GM18858 (cell line): ENCODE measurements at regions not wholly inside any gene's neighbourhood (a gene's known extent, or its start where the extent isn't known, plus 50 kb on each side); places are given as distances from the start of the nearest gene placed in this dataset.
"Not testable (repeated sequence)": the region's sequence is repeated elsewhere in the genome, so short reads cannot be mapped to it uniquely, and the experiment has no call there.

ENCODE experiments used
- ATAC-seq: cut with Tn5 transposase; IDR thresholded peaks from one replicate; pipeline ENCODE4 v1.9.1; 2021; ENCODE audit not compliant: unreplicated experiment

- no peak for ATAC-seq
Observed at GRCh38 chr21:33994373-33994772, 78.8 kb upstream of the ATP5PO start.

GRCh38 chr21:33993286-33994231, 78.0 kb upstream of the ATP5PO start:
- no peak for ATAC-seq

- ATAC-seq: not testable (repeated sequence)
Observed at GRCh38 chr21:33992412-33992811, 76.8 kb upstream of the ATP5PO start.

GRCh38 chr21:33991133-33991532, 75.5 kb upstream of the ATP5PO start:
- ATAC-seq: no peak

- ATAC-seq: no peak
Observed at GRCh38 chr21:33989440-33989839, 73.8 kb upstream of the ATP5PO start.

- no peak for ATAC-seq
Observed at GRCh38 chr21:33988237-33989017, 72.8 kb upstream of the ATP5PO start.

GRCh38 chr21:33987461-33987860, 71.9 kb upstream of the ATP5PO start:
- ATAC-seq: no peak

GRCh38 chr21:33985117-33986050, 69.8 kb upstream of the ATP5PO start:
- ATAC-seq: no peak

GRCh38 chr21:33984021-33984481, 68.4 kb upstream of the ATP5PO start:
- no peak for ATAC-seq

- ATAC-seq: no peak
Observed at GRCh38 chr21:33981391-33982101, 65.9 kb upstream of the ATP5PO start.

- no peak for ATAC-seq
Observed at GRCh38 chr21:33980276-33980916, 64.8 kb upstream of the ATP5PO start.

GRCh38 chr21:33978585-33978984, 63.0 kb upstream of the ATP5PO start:
- no peak for ATAC-seq

GRCh38 chr21:33977721-33978369, 62.2 kb upstream of the ATP5PO start:
- no peak for ATAC-seq

- ATAC-seq: no peak
Observed at GRCh38 chr21:33977017-33977720, 61.6 kb upstream of the ATP5PO start.

GRCh38 chr21:33976082-33977016, 60.7 kb upstream of the ATP5PO start:
- ATAC-seq: peak; percentile 33

GRCh38 chr21:33975548-33976081, 60.0 kb upstream of the ATP5PO start:
- ATAC-seq: peak; percentile 80
